WTC11 (cell line): ENCODE measurements at regions not wholly inside any gene's neighbourhood (a gene's known extent, or its start where the extent isn't known, plus 50 kb on each side); places are given as distances from the start of the nearest gene placed in this dataset.

ENCODE experiments used
- ATAC-seq: fragments of 200-7000 bp; cut with Tn5 transposase; 2 replicates; pipeline ENCODE4 v1.10.0; 2021; ENCODE audit warnings: mild to moderate bottlenecking, moderate library complexity
- CTCF ChIA-PET: fragments of 300-600 bp; sonication (Branson Sonifier 250); formaldehyde crosslinking; loops from one replicate; lab custom pipeline; 2021; ENCODE audit warnings: antibody characterized with exemption; lab: Charles Lee
- POLR2A ChIA-PET: fragments of 350-600 bp; sonication (Branson Sonifier 250); formaldehyde crosslinking; loops from one replicate; lab custom pipeline; 2021; ENCODE audit warnings: antibody characterized with exemption; lab: Charles Lee
- DNase-seq: peaks from one replicate; pipeline ENCODE4 v3.0.0; 2021; ENCODE audit warnings: low spot score
- H3K27ac Mint-ChIP-seq: 2 replicates; pipeline ENCODE4 v1.8.0; 2021; ENCODE audit warnings: mixed read lengths
- H3K27me3 Mint-ChIP-seq: 2 replicates; pipeline ENCODE4 v1.8.0; 2021; ENCODE audit warnings: low read depth, mild to moderate bottlenecking, moderate library complexity, mixed read lengths
- H3K36me3 Mint-ChIP-seq: 2 replicates; pipeline ENCODE4 v1.8.0; 2021; ENCODE audit warnings: mixed read lengths
- H3K4me1 Mint-ChIP-seq: 2 replicates; pipeline ENCODE4 v1.8.0; 2022; ENCODE audit warnings: mixed read lengths
- H3K4me3 Mint-ChIP-seq: 2 replicates; pipeline ENCODE4 v1.8.0; 2021; ENCODE audit warnings: mild to moderate bottlenecking, moderate library complexity, mixed read lengths
- H3K9me3 Mint-ChIP-seq: 2 replicates; pipeline ENCODE4 v1.8.0; 2021; ENCODE audit warnings: mixed read lengths
- ATF6 ChIP-seq: sonication (generic); formaldehyde crosslinking; IDR thresholded peaks from 2 replicates; pipeline ENCODE4 v1.8.1; 2023; ENCODE audit warnings: mild to moderate bottlenecking, missing genetic modification reagents
- CREB1 ChIP-seq: sonication (generic); formaldehyde crosslinking; IDR thresholded peaks from 2 replicates; pipeline ENCODE4 v1.8.0; 2023; ENCODE audit warnings: mild to moderate bottlenecking, missing genetic modification reagents
- E2F1 ChIP-seq: sonication (generic); formaldehyde crosslinking; IDR thresholded peaks from 2 replicates; pipeline ENCODE4 v1.8.0; 2022; ENCODE audit warnings: mild to moderate bottlenecking, missing genetic modification reagents
- E2F4 ChIP-seq: sonication (generic); formaldehyde crosslinking; IDR thresholded peaks from 2 replicates; pipeline ENCODE4 v1.8.1; 2022; ENCODE audit warnings: low read depth, mild to moderate bottlenecking, moderate library complexity, missing genetic modification reagents, borderline replicate concordance
- ELF4 ChIP-seq: sonication (generic); formaldehyde crosslinking; IDR thresholded peaks from 2 replicates; pipeline ENCODE4 v1.8.1; 2022; ENCODE audit warnings: low read depth, mild to moderate bottlenecking, moderate library complexity, missing genetic modification reagents
- EMX1 ChIP-seq: fragments of 250-450 bp; sonication (Bioruptor Pico); IDR thresholded peaks from 2 replicates; pipeline ENCODE4 v1.8.0; 2021; ENCODE audit warnings: mild to moderate bottlenecking
- FOXJ3 ChIP-seq: sonication (generic); formaldehyde crosslinking; IDR thresholded peaks from 2 replicates; pipeline ENCODE4 v1.9.0; 2021; ENCODE audit warnings: missing genetic modification reagents, mild to moderate bottlenecking, borderline replicate concordance
- GRHL2 ChIP-seq: fragments of 250-450 bp; sonication (Bioruptor Pico); IDR thresholded peaks from 2 replicates; pipeline ENCODE4 v1.8.0; 2022; ENCODE audit warnings: mild to moderate bottlenecking, moderate library complexity; ENCODE audit not compliant: insufficient replicate concordance, severe bottlenecking
- MXD4 ChIP-seq: fragments of 250-450 bp; sonication (Bioruptor Pico); IDR thresholded peaks from 2 replicates; pipeline ENCODE4 v1.8.0; 2021; ENCODE audit warnings: mild to moderate bottlenecking, moderate library complexity, borderline replicate concordance
- NR3C1 ChIP-seq: sonication (generic); formaldehyde crosslinking; conservative IDR thresholded peaks from 2 replicates; pipeline ENCODE4 v1.8.1; 2023; ENCODE audit warnings: low read depth, mild to moderate bottlenecking, missing genetic modification reagents
- RELA ChIP-seq: sonication (generic); formaldehyde crosslinking; IDR thresholded peaks from 2 replicates; pipeline ENCODE4 v1.8.1; 2022; ENCODE audit warnings: missing genetic modification reagents, mild to moderate bottlenecking, borderline replicate concordance
- TEAD4 ChIP-seq: sonication (generic); formaldehyde crosslinking; IDR thresholded peaks from 2 replicates; pipeline ENCODE4 v1.8.0; 2022; ENCODE audit warnings: mild to moderate bottlenecking, missing genetic modification reagents
- USF1 ChIP-seq: sonication (generic); formaldehyde crosslinking; IDR thresholded peaks from 2 replicates; pipeline ENCODE4 v1.8.0; 2022; ENCODE audit warnings: mild to moderate bottlenecking, missing genetic modification reagents
- ZNF219 ChIP-seq: sonication (generic); formaldehyde crosslinking; IDR thresholded peaks from 2 replicates; pipeline ENCODE4 v1.8.0; 2023; ENCODE audit warnings: missing genetic modification reagents, mild to moderate bottlenecking, borderline replicate concordance
- ZNF263 ChIP-seq: sonication (generic); formaldehyde crosslinking; IDR thresholded peaks from 2 replicates; pipeline ENCODE4 v1.8.1; 2022; ENCODE audit warnings: low read depth, mild to moderate bottlenecking, moderate library complexity, missing genetic modification reagents
- ZNF416 ChIP-seq: fragments of 250-450 bp; sonication (Bioruptor Pico); IDR thresholded peaks from 2 replicates; pipeline ENCODE4 v1.9.0; 2021; ENCODE audit warnings: mild to moderate bottlenecking, inconsistent platforms
- ZNF423 ChIP-seq: fragments of 250-450 bp; sonication (Bioruptor Pico); IDR thresholded peaks from 2 replicates; pipeline ENCODE4 v2.1.2; 2022; ENCODE audit warnings: mild to moderate bottlenecking, moderate library complexity
- ZNF671 ChIP-seq: fragments of 250-450 bp; sonication (Bioruptor Pico); IDR thresholded peaks from 2 replicates; pipeline ENCODE4 v1.8.0; 2021; ENCODE audit warnings: mild to moderate bottlenecking
- TF ChIP-seq, protein P1 (sequence below): sonication (generic); formaldehyde crosslinking; IDR thresholded peaks from 2 replicates; pipeline ENCODE4 v1.8.0; 2023; ENCODE audit warnings: missing genetic modification reagents, mild to moderate bottlenecking, borderline replicate concordance
- TF ChIP-seq, protein P2 (sequence below): sonication (generic); formaldehyde crosslinking; IDR thresholded peaks from 2 replicates; pipeline ENCODE4 v1.8.1; 2023; ENCODE audit warnings: mild to moderate bottlenecking, missing genetic modification reagents, moderate library complexity

GRCh38 chr3:72272356-72272755 is 487.4 kb upstream of the PROK2 start:
- ATAC-seq (no peak), DNase-seq (no peak)
- no peak for TF ChIP-seq FOXJ3 (CRISPR knock-in tag)
- TF ChIP-seq, protein P1, sequence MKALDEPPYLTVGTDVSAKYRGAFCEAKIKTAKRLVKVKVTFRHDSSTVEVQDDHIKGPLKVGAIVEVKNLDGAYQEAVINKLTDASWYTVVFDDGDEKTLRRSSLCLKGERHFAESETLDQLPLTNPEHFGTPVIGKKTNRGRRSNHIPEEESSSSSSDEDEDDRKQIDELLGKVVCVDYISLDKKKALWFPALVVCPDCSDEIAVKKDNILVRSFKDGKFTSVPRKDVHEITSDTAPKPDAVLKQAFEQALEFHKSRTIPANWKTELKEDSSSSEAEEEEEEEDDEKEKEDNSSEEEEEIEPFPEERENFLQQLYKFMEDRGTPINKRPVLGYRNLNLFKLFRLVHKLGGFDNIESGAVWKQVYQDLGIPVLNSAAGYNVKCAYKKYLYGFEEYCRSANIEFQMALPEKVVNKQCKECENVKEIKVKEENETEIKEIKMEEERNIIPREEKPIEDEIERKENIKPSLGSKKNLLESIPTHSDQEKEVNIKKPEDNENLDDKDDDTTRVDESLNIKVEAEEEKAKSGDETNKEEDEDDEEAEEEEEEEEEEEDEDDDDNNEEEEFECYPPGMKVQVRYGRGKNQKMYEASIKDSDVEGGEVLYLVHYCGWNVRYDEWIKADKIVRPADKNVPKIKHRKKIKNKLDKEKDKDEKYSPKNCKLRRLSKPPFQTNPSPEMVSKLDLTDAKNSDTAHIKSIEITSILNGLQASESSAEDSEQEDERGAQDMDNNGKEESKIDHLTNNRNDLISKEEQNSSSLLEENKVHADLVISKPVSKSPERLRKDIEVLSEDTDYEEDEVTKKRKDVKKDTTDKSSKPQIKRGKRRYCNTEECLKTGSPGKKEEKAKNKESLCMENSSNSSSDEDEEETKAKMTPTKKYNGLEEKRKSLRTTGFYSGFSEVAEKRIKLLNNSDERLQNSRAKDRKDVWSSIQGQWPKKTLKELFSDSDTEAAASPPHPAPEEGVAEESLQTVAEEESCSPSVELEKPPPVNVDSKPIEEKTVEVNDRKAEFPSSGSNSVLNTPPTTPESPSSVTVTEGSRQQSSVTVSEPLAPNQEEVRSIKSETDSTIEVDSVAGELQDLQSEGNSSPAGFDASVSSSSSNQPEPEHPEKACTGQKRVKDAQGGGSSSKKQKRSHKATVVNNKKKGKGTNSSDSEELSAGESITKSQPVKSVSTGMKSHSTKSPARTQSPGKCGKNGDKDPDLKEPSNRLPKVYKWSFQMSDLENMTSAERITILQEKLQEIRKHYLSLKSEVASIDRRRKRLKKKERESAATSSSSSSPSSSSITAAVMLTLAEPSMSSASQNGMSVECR (CRISPR knock-in tag) = no peak
- TF ChIP-seq E2F4 (CRISPR knock-in tag) = no peak
- no peak for TF ChIP-seq EMX1 (CRISPR knock-in tag)
- no peak for TF ChIP-seq ELF4 (CRISPR knock-in tag)
- TF ChIP-seq E2F1 (CRISPR knock-in tag) = no peak
- no peak for TF ChIP-seq ZNF416
- no peak for TF ChIP-seq CREB1 (CRISPR knock-in tag)
- TF ChIP-seq MXD4 = no peak
- no peak for TF ChIP-seq ATF6
- TF ChIP-seq ZNF263 (CRISPR knock-in tag) = no peak
- no peak for TF ChIP-seq USF1 (CRISPR knock-in tag)
- TF ChIP-seq, protein P2, sequence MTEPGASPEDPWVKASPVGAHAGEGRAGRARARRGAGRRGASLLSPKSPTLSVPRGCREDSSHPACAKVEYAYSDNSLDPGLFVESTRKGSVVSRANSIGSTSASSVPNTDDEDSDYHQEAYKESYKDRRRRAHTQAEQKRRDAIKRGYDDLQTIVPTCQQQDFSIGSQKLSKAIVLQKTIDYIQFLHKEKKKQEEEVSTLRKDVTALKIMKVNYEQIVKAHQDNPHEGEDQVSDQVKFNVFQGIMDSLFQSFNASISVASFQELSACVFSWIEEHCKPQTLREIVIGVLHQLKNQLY (CRISPR knock-in tag) = no peak
- TF ChIP-seq ZNF671 (CRISPR knock-in tag) = no peak
- TF ChIP-seq TEAD4 (CRISPR knock-in tag) = no peak
- TF ChIP-seq ZNF219 = no peak
- no peak for TF ChIP-seq GRHL2
- TF ChIP-seq RELA = no peak
- no peak for TF ChIP-seq ZNF423
- TF ChIP-seq NR3C1 (CRISPR knock-in tag) = no peak
- Mint-ChIP-seq H3K27me3 (no peaks in the 10 kb centered on the region; the same call in 1 of the 2 replicates), H3K4me1 (peaks cover 22% of the 10 kb centered on the region), H3K4me3 (no peak overlapping the region), H3K36me3 (no peaks in the 10 kb centered on the region), H3K27ac (no peak overlapping the region), H3K9me3 (no peaks in the 10 kb centered on the region)
- ChIA-PET CTCF (no interaction called here), POLR2A (no interaction called here)
